HG03045 (cell line): ENCODE measurements at regions not wholly inside any gene's neighbourhood (a gene's known extent, or its start where the extent isn't known, plus 50 kb on each side); places are given as distances from the start of the nearest gene placed in this dataset.

Experiments used
- ATAC-seq: cut with Tn5 transposase; IDR thresholded peaks from one replicate; pipeline ENCODE4 v1.9.1; 2021; ENCODE audit warnings: mild to moderate bottlenecking, moderate library complexity; ENCODE audit not compliant: unreplicated experiment

DNA sequence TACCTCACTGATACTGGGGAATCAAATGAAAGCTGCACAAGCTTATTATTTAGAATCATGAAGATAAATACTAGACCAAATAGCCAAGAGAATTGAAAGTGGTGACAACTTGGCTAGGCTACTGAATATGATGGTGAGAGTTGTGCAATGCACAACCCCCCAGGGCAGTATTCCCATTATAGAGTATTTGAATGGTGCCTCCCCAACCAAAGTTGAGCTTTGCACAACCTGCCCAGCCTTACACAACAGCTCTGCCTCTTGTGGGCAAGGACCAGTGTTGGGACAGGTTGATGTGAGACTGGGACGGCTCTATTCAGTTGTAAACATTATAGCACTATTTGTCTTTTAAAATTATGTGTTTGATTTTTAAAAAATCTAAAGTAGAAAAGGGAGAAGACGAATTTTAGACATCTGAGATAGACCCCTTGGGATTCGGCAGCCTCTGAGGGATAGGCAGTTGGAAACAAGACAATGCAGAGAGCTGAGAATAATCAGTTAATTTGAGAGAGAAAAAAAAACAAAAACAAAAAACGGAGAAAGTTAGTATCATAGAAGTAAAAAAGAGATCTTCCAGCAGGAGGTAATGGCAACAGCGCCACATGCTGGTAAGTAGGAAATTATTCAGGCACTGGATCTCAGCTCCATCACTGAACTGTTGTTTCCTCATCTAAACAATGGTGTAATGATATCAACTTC lies 91.0 kb upstream of the KCNA3 start:
- no peak for ATAC-seq

DNA sequence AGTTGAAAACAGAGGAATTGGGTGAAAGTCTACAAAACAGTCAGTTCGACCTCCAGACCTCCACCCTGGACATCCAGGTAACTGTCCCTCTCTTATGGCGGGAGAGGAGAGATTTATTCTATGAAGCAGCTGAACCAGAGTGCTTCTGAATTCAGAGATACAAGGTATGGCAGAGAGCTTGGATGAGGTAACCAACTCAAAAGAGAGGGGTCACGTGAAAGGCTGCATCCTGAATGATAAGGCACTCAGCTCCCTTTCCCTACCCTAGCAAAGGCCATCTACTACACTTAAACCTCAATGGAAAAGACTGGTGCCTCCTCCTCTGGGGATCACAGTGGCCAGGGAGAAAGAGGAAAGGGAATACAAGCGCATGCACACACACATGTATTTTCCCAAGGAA lies 88.4 kb upstream of the KCNA3 start:
- no peak for ATAC-seq

DNA sequence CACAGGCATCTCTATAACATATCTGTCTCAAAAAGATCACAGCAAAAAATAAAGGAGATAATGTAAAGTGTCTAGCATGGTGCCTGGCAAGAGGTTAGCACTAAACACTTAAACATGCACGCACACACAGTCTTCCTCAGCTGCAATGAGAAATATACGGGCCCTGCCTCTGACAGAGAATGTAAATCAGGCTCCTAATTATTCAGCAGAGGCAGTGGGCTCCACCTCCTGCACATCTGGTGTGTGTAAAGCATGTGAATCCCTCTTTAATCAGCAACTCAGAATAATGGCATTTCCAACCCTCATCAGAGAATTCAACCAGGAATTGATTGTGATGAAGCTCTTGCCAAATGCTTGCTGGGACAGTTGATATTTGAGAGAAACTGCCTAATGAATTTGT lies 85.6 kb upstream of the KCNA3 start:
- ATAC-seq: no peak

- ATAC-seq: no peak
Measured at GRCh38 chr1:110756506-110756905, 81.8 kb upstream of the KCNA3 start.

DNA sequence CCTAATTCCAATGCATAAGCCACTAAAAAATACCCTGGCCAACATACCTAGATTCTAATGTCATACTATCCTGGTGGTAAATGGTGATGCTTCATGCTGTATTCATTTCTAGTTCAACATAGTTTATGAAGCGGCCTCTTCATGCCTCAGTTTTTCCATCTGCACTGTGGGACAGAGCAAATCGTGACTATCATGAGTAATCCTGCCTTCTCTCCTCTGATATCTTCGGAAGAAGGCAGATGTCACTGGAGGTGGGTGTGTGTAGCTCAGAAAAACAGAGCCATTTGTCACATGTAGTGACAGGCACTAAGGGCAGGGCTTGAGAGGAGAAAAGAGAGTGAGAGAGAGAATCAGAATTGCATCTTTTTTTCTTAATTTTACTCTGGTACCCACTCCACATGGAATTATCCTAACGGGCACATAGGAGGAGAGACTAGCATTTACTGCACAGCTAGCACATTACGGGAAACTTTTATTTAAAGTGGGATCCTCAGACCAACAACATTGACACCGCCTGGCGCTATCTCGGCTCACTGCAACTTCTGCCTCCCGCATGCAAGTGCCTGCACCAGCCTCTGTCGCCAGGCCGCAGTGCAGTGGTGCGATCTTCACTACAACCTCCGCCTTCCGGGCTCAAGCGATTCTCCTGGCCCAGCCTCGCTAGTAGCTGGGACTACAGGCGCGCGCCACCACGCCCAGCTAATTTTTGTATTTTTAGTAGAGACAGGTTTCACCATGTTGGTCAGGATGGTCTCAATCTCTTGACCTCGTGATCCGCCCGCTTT lies 78.4 kb upstream of the KCNA3 start:
- no peak for ATAC-seq

GRCh38 chr1:110750562-110750961 lies 75.8 kb upstream of the KCNA3 start:
- ATAC-seq: no peak

GRCh38 chr1:110749960-110750359 lies 75.2 kb upstream of the KCNA3 start:
- no peak for ATAC-seq

DNA sequence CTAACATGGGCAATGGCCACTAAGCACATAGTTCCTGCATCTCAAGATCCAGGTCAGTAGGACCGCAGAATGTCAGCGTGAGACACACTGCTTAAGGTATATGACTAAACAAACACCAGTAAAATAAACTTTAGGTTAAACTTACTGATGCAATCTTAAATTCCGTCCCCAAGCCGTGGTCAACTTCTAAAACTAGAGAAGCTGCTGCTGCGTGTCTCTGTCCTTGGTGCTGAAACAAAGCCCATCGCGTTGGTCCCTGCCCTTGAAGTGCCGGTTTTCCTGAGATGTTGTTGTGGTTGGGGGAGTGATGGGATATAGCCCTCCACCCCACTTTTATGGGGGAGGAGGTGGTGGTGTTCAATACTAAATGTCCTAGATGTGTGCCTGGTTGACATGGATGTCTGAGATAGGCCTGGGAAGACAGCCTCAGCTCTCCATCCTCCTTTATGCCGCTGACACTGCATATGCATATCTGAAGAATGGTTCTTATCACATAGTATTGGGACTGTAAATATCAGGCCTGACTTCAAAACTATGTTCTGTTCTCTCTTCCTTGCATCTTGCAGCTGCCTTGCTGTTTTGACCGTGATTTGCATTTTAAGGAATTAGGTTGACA lies 72.0 kb upstream of the KCNA3 start:
- no peak for ATAC-seq

DNA sequence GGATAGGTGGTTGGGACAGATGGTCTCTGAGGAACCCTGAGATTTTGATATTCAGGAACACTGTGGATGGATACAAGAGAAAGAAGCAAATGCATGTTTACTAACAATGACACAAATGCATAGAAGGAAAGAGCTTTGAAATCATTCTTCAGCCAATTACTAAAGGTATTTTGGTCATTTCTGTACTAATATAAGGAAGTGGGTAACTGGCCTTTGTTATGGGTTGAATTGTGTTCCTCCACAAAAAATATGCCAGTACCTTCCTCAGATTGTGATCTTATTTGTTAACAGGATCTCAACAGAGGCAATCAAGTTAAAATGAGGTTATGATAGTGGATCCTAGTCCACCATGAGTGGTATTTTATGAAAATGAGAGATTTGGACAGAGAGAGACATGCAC lies 68.7 kb upstream of the KCNA3 start:
- ATAC-seq: no peak

GRCh38 chr1:110736900-110737605 lies 62.3 kb upstream of the KCNA3 start:
- ATAC-seq: no peak

DNA sequence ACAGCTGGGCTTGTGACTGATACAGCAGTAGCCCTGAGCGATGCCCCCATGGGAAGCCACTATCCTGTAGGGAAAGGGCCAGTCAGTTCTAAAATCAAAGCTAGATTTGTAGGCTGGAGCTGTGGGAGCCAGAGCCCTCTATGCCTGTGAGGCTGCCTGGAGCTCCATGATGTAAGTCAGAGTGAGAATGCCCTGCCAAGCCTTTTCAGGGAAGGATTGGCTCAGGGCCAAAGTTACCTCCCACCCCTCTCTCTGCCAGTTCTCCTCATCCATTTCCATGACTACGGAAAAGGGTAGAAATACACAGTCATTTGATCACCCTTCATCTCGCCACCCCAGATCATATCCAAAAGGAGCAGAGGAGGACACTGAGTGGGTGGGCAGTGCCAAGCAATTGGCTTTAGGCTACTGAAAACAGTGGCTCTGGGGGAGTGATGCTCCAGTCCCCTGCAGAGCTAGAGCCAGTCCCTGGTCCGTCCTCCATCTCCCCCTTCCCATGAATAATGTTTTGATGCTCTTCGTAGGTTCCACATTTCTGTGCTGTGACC lies 59.5 kb upstream of the KCNA3 start:
- ATAC-seq: no peak

GRCh38 chr1:110731529-110731928 lies 56.8 kb upstream of the KCNA3 start:
- ATAC-seq: no peak

GRCh38 chr1:110728388-110729001 lies 53.8 kb upstream of the KCNA3 start:
- ATAC-seq: no peak

DNA sequence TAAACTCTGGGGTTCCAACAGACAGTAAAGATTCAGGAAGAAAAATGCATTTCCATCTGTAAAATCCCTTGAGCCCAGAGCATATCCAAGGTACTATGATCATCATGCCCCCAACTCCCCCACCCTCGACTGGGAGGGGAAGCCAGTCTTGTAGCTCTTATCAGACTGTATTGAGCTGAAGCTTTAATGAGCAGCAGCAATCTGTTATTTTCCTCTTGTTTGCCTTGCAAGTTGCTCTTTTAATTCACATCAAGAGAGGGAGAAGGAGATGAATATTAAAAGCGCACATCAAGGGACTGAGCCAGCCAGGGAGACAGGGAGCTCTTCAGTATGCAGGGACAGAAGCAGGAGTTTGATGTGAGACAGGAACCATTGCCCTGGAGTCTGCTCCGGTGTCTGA lies 52.5 kb upstream of the KCNA3 start:
- no peak for ATAC-seq

DNA sequence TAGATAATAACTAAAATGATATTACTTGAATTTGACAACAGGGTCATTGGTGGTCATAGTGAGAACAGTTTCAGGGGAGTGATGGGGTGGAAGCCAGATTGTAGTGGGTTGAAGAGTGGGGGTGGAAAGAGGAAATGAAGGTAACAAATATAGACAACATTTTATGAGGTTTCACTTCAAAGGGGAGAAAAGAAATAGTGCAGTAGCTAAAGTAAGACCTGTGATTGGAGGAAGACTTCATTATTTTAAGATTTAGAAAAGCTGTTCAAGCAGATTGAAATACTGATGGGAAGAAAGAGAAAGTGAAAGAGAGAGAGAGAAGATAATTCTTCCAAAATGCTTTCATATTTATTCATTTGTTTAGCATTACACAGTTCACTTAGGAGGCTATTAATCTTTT lies 52.0 kb upstream of the KCNA3 start:
- ATAC-seq: no peak
